SU-DHL-6 (cell line): ENCODE measurements at regions not wholly inside any gene's neighbourhood (a gene's known extent, or its start where the extent isn't known, plus 50 kb on each side); places are given as distances from the start of the nearest gene placed in this dataset.

ENCODE experiments used
- H2AFZ ChIP-seq: fragments of 200-600 bp; sonication (generic); 2 replicates; pipeline ENCODE4 v1.6.1; 2014; ENCODE audit warnings: low read depth, mild to moderate bottlenecking, moderate library complexity, mixed read lengths, antibody characterized with exemption, low read length; ENCODE audit not compliant: severe bottlenecking
- H3F3A ChIP-seq: fragments of 200-600 bp; shearing (Covaris generic); 2 replicates; pipeline ENCODE4 v1.6.0; 2016; ENCODE audit warnings: antibody characterized with exemption, mild to moderate bottlenecking; ENCODE audit not compliant: insufficient read depth
- H3K27ac ChIP-seq: fragments of 200-600 bp; sonication (generic); 2 replicates; pipeline ENCODE4 v1.5.1; 2016; ENCODE audit warnings: low read depth, mild to moderate bottlenecking, low read length, moderate library complexity, mixed read lengths
- H3K27me3 ChIP-seq: fragments of 200-600 bp; sonication (generic), shearing (Covaris generic); 2 replicates; pipeline ENCODE4 v1.6.0; 2014; ENCODE audit warnings: mild to moderate bottlenecking, low read length
- H3K36me3 ChIP-seq: fragments of 200-600 bp; sonication (generic); 2 replicates; pipeline ENCODE4 v1.6.1; 2014; ENCODE audit warnings: mild to moderate bottlenecking, low read length, mixed read lengths
- H3K4me2 ChIP-seq: fragments of 300-600, 200-600 bp; shearing (Covaris generic), sonication (generic); 2 replicates; pipeline ENCODE4 v1.6.0; 2014; ENCODE audit warnings: low read length, low read depth, mild to moderate bottlenecking; ENCODE audit not compliant: poor library complexity, severe bottlenecking
- H3K4me3 ChIP-seq: fragments of 200-600 bp; sonication (generic); 2 replicates; pipeline ENCODE4 v1.5.1; 2014; ENCODE audit warnings: antibody characterized with exemption, low read length, mild to moderate bottlenecking, mixed read lengths; ENCODE audit not compliant: insufficient read depth, poor library complexity, severe bottlenecking
- H3K79me2 ChIP-seq: fragments of 200-600 bp; sonication (generic); 2 replicates; pipeline ENCODE4 v1.6.1; 2014; ENCODE audit warnings: mild to moderate bottlenecking, low read length, moderate library complexity; ENCODE audit not compliant: insufficient read depth
- H3K9ac ChIP-seq: fragments of 200-600 bp; sonication (generic); 2 replicates; pipeline ENCODE4 v1.7.0; 2014; ENCODE audit warnings: mild to moderate bottlenecking, low read length
- H3K9me2 ChIP-seq: fragments of 200-600 bp; sonication (generic); replicated peaks from 2 replicates; pipeline ENCODE4 v1.6.1; 2014; ENCODE audit warnings: low read length; ENCODE audit not compliant: insufficient read depth
- H3K9me3 ChIP-seq: fragments of 200-600 bp; sonication (generic); 2 replicates; pipeline ENCODE4 v1.6.1; 2014; ENCODE audit warnings: low read length, mixed read lengths; ENCODE audit not compliant: insufficient read depth
- H4K20me1 ChIP-seq: fragments of 200-600 bp; sonication (generic); 2 replicates; pipeline ENCODE4 v1.6.1; 2014; ENCODE audit warnings: low read depth, mild to moderate bottlenecking, antibody characterized with exemption, low read length, moderate library complexity, mixed read lengths
- EZH2phosphoT487 ChIP-seq: fragments of 200-600 bp; sonication (generic), shearing (Covaris generic); conservative IDR thresholded peaks from 2 replicates; pipeline ENCODE4 v1.6.1; 2018; ENCODE audit warnings: mild to moderate bottlenecking, antibody characterized with exemption, low read length, moderate library complexity, mixed read lengths
- TF ChIP-seq, protein P1 (sequence below): fragments of 200-600 bp; sonication (generic); IDR thresholded peaks from one replicate; pipeline ENCODE4 v1.5.1; 2017; ENCODE audit warnings: antibody characterized with exemption, mild to moderate bottlenecking, low read length, moderate library complexity; ENCODE audit not compliant: insufficient read depth, poor library complexity, severe bottlenecking

DNA sequence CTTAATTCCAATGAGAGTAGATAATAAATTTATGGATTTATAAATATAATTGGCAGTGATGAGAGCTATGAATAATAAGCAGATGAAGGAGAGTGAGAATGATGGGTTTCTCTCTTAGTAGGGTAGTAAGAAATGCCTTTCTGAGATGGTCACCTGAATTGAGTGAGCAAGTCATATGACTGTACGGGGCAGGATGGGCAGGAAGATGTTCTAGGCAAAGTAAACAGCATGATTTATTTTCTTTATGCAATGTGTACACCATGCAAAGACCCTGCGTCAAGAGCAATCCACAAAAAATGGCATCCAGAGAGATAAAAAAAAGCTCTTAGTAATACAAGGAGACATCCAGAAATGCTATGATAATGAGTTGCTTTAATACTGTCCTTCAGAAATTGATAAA, 409.9 kb downstream of the HLX start:
- H3K9me3 ChIP-seq, result no peaks in the 10 kb centered on the region
- TF ChIP-seq EZH2phosphoT487, result no peak
- TF ChIP-seq, protein P1, sequence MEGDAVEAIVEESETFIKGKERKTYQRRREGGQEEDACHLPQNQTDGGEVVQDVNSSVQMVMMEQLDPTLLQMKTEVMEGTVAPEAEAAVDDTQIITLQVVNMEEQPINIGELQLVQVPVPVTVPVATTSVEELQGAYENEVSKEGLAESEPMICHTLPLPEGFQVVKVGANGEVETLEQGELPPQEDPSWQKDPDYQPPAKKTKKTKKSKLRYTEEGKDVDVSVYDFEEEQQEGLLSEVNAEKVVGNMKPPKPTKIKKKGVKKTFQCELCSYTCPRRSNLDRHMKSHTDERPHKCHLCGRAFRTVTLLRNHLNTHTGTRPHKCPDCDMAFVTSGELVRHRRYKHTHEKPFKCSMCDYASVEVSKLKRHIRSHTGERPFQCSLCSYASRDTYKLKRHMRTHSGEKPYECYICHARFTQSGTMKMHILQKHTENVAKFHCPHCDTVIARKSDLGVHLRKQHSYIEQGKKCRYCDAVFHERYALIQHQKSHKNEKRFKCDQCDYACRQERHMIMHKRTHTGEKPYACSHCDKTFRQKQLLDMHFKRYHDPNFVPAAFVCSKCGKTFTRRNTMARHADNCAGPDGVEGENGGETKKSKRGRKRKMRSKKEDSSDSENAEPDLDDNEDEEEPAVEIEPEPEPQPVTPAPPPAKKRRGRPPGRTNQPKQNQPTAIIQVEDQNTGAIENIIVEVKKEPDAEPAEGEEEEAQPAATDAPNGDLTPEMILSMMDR, result no peak
- no peaks in the 10 kb centered on the region for H3K9me2 ChIP-seq
- no peaks in the 10 kb centered on the region for H3K36me3 ChIP-seq
- H3K9ac ChIP-seq, result no peak overlapping the region
- no peak overlapping the region for H3K27ac ChIP-seq
- no peak overlapping the region for H3K4me3 ChIP-seq
- no peaks in the 10 kb centered on the region for H3K79me2 ChIP-seq
- no peak overlapping the region for H2AFZ ChIP-seq
- H3F3A ChIP-seq, result no peaks in the 10 kb centered on the region
- H3K27me3 ChIP-seq, result peaks cover 5% of the 10 kb centered on the region; the same call in 1 of the 2 replicates
- no peaks in the 10 kb centered on the region for H4K20me1 ChIP-seq
- no peak overlapping the region for H3K4me2 ChIP-seq

DNA sequence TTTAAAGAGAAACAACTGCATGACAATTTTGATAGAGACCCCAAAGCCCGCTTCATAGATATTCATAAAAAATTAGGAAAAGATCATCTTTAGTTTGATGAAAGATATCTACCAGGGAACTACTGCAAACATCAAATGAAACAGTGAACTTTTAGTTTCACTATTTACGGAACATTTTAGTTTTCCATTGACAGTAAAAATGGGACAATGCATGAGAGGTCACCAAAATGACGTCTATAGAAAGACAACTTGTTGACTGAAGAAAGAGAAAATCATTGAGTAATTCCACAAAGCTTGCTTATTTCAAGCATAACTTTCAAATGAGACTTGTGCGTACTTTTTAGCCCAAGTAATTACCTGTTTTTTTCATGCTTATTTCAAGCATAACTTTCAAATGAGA, 411.4 kb downstream of the HLX start:
- Histone ChIP-seq H3K4me3 (no peak overlapping the region), H3K36me3 (no peaks in the 10 kb centered on the region), H2AFZ (no peak overlapping the region), H3K9ac (no peak overlapping the region), H3K4me2 (no peak overlapping the region), H3F3A (no peaks in the 10 kb centered on the region), H3K27me3 (peaks cover 5% of the 10 kb centered on the region; the same call in 1 of the 2 replicates), H3K79me2 (no peaks in the 10 kb centered on the region), H3K9me2 (no peaks in the 10 kb centered on the region), H3K9me3 (no peaks in the 10 kb centered on the region), H3K27ac (no peak overlapping the region), H4K20me1 (no peaks in the 10 kb centered on the region)
- TF ChIP-seq, protein P1, result no peak
- TF ChIP-seq EZH2phosphoT487, result no peak

DNA sequence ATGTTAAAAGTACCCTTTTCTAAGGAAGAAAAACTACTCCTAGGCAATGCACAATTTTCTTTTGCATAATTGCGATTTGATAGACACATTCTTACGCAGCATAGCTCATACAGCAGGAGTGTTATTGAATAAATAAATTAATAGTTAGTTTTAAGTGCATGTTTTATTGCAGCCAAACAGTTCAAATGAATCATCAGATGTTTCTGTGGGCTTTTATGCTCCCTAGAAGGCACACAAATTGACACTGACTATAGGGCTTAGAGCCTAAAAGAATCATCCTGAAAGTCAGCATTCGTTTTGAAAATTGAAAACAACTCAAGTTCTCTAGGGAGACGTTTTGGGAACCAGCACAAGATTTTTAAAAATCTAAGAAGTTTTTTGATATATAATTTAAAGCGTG, 411.9 kb downstream of the HLX start:
- TF ChIP-seq, protein P1, result no peak
- TF ChIP-seq EZH2phosphoT487, result no peak
- Histone ChIP-seq H3K9me2 (no peaks in the 10 kb centered on the region), H4K20me1 (no peaks in the 10 kb centered on the region), H3K79me2 (no peaks in the 10 kb centered on the region), H3F3A (no peaks in the 10 kb centered on the region), H3K27me3 (peaks cover 5% of the 10 kb centered on the region; the same call in 1 of the 2 replicates), H3K4me3 (no peak overlapping the region), H3K36me3 (no peaks in the 10 kb centered on the region), H3K4me2 (no peak overlapping the region), H3K27ac (no peak overlapping the region), H3K9ac (no peak overlapping the region), H2AFZ (no peak overlapping the region), H3K9me3 (no peaks in the 10 kb centered on the region)

DNA sequence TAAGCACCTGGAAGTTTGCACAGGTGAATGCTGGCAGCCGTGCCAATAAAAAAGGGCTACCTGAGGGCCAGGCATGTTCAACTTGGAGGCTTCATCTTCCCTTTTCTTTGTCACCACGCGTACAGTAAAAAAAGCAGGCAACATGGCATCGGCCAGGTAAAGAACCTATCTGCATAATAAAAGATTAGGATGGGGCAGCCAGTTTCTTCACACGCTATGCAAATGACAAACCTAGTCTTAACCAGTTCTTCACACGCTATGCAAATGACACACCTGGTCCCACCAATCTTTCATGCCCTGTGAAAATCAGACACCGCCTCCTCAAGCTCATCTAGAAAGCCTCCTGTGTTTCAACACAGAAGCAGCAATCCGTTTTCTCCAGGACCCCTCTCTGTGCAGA, 413.4 kb downstream of the HLX start:
- no peaks in the 10 kb centered on the region for H3K9me3 ChIP-seq
- peaks cover 5% of the 10 kb centered on the region; the same call in 1 of the 2 replicates for H3K27me3 ChIP-seq
- H3K9me2 ChIP-seq, result no peaks in the 10 kb centered on the region
- no peak overlapping the region for H3K9ac ChIP-seq
- TF ChIP-seq, protein P1, result no peak
- TF ChIP-seq EZH2phosphoT487, result no peak
- H3K4me2 ChIP-seq, result no peak overlapping the region
- H3K27ac ChIP-seq, result no peak overlapping the region
- H3K4me3 ChIP-seq, result no peak overlapping the region
- H3K79me2 ChIP-seq, result no peaks in the 10 kb centered on the region
- H2AFZ ChIP-seq, result no peak overlapping the region
- H3F3A ChIP-seq, result no peaks in the 10 kb centered on the region
- H4K20me1 ChIP-seq, result no peaks in the 10 kb centered on the region
- H3K36me3 ChIP-seq, result no peaks in the 10 kb centered on the region
